Hindlimb muscle (tissue), 1 donor: ENCODE measurements at regions not wholly inside any gene's neighbourhood (a gene's known extent, or its start where the extent isn't known, plus 50 kb on each side); places are given as distances from the start of the nearest gene placed in this dataset.

ENCODE experiments used
- DNase-seq: peaks from one replicate; pipeline ENCODE4 v3.0.0-alpha.2; 2013

DNA sequence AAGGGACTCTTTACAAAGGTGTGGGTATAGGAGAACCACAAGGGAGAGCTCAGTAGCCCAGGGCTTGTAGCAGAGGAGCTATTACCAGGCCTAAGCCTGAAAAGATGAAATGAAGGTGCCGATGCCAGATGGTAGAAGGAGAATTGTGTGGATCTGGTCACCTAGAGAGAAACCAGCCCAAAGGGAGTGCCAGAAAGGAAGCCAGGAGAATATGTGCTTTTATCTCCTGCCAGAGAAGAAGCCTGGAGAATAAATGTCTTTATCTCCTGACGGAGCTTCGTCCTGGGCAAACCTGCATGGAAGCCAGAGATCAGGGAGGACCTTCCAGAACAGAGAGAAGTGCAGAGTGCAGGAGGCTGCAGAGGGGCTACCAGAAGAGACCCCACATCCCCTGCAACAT, 142.6 kb downstream of the MED10 start:
- DNase-seq = no peak

DNA sequence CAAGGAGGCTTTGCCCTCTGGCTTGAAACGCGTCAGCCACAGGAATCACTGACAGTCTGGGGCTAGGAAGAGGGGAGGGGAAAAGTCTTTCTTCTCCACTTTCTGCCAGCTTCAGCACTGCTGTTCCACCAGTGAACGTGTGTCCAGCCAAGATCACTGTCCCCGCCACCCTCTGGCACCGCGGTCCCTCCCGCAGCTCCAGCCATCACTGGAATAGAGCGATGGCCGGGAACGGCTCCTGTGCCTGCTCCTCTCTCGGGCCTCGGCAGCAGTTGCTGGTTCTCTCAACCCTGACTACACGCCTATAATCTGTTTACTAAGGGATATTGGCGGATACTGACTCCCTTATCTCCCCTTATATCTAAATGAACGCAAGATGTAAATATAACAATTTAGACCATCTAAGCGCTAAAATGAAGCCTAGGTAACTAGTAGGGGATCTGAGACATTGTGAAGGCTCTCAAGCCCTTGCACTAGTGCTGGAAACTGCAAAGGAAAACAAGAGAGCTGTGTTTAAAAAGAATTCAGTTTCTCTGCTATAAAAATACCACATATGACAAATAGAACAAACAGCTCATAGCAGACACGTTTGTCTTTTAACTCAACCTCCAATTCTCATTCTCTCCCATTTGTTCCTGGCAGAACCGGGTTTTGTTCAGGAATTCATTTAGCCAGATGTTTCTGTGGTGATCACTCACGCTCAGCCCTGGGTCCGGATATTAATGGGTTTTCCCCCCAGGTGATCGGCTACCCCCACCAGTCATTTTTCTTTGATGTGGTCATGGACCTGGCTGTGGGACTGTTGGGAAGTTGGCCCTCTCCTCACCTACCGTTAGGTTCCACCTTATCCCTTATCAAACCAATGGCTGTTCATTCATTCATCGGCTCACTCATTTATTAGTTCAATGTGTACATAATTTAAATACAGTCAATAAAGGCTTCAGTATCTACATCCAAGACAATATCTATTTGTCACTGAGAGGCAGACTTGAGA, 149.8 kb downstream of the MED10 start:
- DNase-seq = no peak

DNA sequence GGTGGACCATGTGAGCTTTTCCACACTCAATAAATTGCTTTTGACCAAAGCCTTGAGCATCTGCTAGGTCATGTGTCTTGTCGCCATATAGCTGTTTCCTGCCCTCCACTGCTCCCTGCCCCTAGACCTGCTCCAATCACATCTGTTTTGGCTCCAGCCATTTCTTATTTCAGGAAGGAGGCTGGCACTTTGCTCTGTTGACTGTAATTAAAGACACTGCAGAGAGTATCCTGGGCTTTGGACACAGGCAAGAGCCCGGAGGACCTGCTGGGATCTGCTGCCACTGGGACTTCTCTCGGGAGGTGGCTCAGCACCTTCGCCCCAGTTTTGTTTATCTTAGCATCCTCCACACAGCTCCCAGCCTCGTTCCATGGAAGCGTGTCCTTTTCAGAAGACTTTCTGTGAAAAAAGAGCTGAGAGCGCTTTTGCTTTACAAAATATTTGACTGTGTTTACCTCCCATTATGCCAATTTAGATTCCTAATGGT, 153.2 kb downstream of the MED10 start:
- no peak for DNase-seq

- DNase-seq = no peak
Measured at GRCh38 chr5:6224406-6224805, 153.9 kb downstream of the MED10 start.

DNA sequence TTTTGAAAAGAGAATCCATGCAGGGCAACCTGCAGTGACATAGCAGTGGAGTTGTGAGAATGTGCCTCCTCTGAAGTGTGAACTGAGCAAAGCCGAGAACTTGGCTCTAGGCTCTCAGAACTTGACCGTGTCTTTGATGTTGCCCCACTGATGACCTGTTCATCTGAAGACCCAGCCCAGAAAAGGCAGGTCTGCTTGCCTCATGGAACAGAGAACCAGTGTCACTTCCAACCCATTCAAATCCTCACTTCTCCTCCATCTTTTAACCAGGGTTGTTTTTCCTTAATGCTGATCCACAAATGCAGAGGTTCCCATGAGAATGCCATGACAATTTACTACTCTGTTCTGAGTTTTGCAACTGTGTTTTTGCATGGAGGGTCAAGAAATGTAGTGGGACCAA, 155.4 kb downstream of the MED10 start:
- no peak for DNase-seq

DNA sequence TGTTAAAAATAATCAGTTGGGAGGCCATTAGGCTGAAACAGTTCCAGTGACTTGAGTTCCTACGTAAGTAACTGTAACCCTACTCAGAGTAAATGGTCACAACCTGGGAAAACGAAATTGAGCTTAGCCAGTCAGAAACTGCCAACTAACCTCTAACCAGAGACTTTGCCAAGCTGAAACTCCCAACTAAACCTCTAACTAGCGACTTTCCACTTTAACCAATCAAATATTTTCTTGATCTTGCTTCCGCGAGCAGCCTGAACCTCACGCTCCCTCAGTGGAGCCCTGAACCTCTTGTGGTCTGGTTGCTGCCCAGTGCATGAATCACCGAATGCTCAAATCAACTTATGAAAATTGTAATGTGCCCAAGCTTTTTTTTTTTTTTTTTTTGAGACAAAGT, 156.2 kb downstream of the MED10 start:
- DNase-seq = no peak

GRCh38 chr5:6221141-6221626, 157.2 kb downstream of the MED10 start:
- no peak for DNase-seq

DNA sequence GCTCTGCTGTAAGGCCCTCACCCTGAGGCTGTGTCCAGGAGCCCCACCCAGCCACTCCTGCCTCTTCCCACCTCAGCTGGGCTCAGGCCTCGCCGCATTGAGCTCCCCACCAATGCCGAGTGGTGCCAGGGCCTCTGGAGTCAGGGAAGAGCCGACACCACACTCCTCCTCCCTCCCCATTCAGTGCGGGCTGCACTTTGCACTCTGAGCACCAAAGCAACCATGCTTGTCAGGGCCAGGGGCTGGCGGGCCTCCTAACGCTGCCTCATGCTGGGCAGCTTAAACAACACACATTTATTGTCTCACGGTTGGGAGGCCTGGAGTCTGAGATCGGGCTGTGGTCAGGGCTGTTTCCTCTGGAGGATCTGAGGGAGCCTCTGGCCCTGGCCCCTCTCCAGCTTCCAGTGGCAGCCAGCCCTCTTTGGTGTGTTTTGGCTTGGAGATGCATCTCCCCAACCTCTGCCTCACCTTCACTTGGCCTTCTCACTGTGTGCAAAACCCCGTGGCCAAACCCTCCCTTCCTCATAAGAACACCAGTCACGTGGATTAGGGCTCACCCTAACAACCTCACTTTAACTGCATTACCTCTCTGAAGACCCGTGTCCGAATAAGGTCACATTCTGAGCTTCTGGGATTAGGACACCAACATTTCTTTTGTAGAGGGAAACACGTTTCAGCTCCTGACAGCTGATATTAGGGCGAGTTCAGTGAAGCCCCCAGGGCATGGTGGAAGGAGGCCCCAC, 157.8 kb downstream of the MED10 start:
- no peak for DNase-seq

DNA sequence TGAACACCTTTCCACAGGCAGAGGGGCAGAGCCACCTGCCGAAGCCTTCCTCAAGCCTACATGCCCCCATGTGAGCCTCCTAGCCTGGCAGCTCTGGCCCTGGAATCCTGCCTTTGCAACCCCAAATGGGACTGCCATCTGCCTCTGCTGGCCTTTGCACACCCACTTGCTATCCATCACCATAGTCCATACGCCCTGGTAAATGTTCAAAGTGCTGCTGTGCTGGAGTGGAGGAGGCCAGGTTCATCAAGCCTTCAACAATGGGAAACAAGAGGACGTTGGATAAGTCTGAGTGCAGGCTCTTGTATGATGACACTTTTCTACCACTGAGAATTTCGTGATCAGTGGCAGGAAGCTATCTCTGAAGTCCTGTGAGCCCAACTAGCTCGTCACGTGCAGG, 159.8 kb downstream of the MED10 start:
- DNase-seq = no peak

DNA sequence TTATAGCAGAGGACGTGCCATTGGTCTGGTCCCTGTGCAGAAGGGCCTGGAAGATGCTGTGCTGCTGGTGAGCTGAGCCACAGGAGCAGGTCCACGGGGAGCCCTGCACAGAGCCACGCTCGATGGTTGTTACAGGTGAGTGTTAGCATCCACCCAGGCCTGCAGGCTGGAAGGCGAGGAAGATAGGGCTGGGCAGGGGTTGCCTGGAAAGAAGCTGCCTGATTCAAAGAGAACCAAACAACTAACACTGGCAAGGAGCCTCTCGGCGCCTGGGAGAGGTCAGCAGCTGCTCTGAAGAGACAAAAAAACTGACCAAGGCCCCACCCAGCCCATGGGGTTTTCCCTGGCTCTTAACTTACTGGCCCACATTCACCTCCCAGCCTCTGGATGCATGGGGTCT, 160.2 kb downstream of the MED10 start:
- DNase-seq = no peak

DNA sequence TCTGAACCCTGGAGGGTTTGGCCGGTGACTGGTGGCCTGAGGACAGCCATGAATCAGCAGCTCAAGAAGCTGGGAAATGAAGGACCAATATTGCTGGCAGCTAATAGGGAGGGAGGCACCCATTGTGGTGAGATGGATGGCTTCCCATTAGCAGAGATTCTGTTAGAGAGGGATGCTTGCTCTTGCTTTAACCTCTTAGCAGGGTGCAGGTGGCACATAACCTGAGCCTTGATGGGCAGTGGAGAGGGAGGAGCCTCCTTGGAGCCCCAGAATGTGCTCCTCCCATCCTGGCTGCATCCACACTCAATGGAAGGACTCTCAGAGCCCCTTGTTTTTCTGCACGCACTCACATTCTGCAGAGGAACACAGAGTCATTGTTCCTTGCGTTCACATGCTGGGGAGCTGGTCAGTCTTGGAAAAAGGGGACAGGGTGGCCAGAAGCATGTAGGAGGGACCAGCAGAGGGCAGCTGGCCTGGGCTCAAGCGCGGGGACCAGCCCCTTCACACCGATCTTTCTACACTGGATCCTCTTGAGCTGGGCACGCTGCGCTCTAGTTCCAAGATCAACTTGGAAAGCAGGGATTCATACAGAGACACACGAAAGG, 161.8 kb downstream of the MED10 start:
- no peak for DNase-seq

DNA sequence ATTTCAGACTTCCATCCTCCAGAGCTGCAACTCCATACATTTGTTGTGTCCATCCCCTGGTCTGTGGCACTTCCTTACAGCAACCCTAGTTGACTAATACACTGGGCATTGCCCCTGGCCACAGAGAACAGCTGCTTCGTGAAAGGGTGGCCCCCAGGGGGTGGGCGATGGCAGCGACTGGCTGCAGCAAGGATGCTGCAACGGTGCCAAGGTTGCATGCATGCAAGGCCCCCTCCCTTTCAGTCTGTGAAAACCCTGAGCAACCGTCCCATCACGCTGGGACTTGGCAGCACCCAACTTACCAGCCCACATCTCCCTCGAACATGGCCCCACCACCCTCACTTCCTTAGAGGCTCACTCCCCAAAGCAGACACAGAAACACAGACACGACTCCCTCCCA, 162.5 kb downstream of the MED10 start:
- DNase-seq = no peak

- no peak for DNase-seq
Measured at GRCh38 chr5:6212244-6212643, 166.1 kb downstream of the MED10 start.

DNA sequence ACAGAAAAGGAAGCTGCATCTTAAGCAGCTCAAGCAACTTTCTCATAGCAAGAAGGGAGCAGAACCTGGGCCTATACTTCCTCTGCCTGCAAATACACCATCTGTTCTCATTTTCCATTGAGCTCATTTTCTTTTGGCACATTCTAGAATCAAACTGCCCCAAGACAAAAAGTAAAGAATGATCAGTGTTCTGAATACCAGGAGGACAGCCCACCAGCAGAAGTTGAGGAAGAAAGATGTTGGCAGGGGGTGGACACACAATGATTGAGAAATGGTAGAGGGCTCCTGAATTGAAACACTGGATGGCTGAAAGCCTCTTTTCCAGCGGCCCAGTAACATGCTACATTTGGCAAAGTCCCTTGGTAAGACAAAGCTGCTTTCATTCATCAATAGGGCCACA, 171.8 kb downstream of the MED10 start:
- DNase-seq = no peak

DNA sequence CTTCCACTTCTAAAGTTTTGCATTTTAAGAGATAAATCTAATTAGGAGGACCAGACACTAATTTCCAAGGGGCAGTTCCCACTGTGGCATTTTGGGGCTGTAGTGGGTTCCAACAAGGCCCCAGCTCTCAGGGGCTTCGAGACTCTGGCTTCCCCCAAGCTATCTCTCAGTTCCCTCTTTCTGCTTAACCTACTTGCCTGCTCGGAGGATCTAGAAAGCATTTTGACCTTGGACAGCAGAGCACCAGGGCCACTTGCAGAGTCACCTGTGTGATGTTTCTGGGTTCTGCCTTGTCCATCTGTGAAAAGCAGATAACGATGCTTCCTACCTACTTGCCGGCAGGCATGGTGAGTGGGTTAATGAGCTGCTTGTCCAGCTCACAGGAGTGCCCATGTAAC, 175.4 kb downstream of the MED10 start:
- DNase-seq = no peak

DNA sequence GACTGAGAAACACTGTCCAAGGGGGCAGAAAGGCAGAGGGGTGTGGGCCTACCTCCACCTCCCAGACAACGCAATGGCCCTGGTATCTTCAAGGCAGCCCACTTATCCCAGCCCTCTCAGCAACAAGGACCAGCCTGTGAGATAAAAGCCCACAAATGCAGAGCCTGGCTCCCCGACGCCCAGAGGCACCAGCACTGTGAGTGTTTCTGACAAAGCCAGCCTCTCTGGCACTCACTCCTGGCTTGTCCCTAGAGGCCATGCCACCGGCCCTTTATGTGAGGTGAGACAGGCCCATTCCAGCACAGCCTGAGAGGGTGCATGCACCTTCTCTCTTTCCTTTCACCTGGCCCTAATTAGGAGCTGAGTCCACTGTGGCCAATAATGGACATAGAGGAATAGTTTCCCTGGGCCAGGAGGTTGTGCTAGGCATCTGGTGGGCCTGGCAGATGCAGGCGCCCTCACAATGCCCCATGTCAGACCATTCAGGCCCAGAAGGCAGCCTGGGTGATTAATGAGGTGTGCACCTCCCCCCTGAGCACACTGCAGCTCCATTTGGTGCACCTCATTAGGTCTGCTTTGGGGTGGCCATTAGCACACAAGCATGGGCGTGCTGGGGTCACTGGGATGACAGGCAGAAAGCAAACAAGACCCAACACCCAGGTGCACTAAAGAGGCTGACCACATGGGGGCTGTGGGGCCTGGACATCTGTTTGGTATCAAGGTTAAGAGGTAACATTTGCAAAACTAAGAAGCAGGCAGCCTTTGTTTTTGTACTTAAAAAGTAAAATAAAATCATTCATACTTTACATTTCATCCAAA, 176.0 kb downstream of the MED10 start:
- DNase-seq = no peak

DNA sequence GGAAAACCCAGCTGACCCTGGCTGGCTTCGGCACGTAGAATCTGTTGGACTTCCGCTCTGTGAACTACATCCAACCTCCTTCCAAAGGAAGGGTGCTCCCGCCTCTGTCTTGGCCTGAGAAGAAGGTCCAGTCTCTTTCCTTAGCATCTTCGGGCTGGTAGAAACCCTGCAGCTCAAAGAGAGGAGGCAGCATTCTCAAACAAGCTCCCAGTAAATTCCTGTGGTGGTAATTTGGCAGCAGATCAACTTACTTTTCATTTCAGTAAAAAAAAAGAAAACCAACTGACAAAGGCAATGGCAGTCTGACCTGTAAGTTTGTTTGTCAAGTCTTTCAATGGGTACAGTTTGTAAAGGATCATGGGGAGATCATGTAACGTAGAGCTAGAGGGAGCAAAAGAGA, 176.7 kb downstream of the MED10 start:
- DNase-seq = no peak

DNA sequence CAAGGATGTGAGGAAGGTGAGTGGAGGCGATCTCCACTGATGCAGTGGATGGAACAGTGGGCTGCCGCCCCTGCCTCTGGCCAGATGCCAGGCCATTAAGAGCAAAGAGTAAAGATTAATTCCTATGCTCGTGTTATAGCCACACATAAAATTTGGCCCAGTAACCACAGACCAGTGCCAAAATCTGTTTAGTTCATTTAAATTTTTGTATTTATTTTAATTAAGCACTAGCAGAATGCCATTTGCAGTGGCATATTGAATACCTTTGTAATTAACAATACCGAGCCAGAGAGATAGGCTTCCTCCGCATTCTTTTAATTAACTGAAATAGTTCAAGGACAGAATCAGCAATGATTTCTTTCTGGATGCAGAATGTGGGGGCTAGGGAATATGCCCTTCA, 179.8 kb downstream of the MED10 start:
- DNase-seq = no peak

DNA sequence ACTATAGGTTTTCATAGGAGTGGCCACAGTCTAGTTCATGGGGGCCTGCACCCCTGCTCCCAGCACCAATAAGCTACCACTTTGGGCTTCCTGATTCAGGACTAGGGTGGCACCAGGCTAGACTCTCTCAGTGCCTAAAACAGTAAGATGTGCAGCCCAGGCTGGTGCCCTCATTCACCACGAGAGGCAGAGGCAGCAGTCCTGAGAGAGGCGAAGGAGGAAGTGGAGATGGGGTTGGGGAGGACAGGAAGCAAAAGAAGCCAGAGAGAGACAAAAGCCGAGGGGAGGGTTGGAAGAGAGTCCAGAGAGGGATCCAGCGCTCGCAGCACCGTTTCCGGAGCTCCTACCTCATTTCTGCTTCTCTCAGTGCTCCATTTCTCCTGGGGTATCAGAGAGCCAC, 180.9 kb downstream of the MED10 start:
- no peak for DNase-seq

DNA sequence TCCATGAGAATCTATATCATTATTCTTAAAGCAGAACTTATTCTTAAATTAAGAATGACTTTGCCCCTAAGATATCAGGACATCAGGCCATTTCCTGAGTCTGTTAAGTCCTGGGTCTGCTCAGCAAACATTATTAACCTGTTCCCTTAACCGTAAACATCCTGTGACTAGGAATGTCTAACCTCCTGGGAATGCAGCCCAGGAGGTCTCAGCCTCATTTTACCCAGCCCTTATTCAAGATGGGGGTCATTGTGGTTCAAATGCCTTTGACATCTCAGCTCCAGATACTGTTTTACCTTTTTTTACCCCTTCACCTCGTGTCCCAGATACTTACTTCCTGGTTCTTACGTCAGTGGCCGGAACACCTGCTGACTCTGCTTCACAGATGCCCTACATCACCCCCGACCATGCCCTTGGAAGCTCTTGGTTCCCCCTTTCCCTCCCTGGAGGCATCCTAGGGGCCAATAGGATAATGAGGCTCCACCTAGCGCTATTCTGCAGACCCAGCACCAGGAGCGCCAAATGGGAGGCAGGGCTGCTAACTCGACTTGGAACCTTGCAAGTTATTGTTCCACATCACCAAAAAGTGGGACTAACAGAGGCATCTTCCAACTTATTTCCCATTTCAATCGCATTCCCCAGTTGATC, 182.5 kb downstream of the MED10 start:
- DNase-seq = no peak

- no peak for DNase-seq
Measured at GRCh38 chr5:6194906-6195612, 183.3 kb downstream of the MED10 start.
